ENCODE measurements at regions not wholly inside any gene's neighbourhood (a gene's known extent, or its start where the extent isn't known, plus 50 kb on each side); places are given as distances from the start of the nearest gene placed in this dataset.
"Not testable (repeated sequence)": the region's sequence is repeated elsewhere in the genome, so short reads cannot be mapped to it uniquely, and the experiment has no call there.

- Histone ChIP-seq H3K27ac (ENCODE audit: low read depth in 1 of 2, low read length in 1 of 2) (no peak overlapping the region), H3K4me3 (ENCODE audit: low read length in 2 of 2) (no peak overlapping the region), H3K36me3 (ENCODE audit: control insufficient read depth in 2 of 2, insufficient read depth in 2 of 2, low read length in 1 of 2) (no peaks in the 10 kb centered on the region), H3K4me1 (ENCODE audit: control insufficient read depth in 2 of 2, insufficient read depth in 2 of 2, low read length in 2 of 2) (no peaks in the 10 kb centered on the region), H3K27me3 (ENCODE audit: control insufficient read depth in 2 of 2, insufficient read depth in 1 of 2, low read length in 1 of 2) (no peaks in the 10 kb centered on the region), H3K9me3 (ENCODE audit: control insufficient read depth in 2 of 2, insufficient read depth in 1 of 2, low read length in 1 of 2) (peaks cover 0 to 8% of the 10 kb centered on the region in 2 donors)
- 96% methylated on average over 7 of the region's 7 CpGs for WGBS
- no peak for DNase-seq (ENCODE audit: low read depth in 6 of 9, low spot score in 9 of 9)
These were observed 850.4 kb upstream of the AADAT start for GRCh38 chr4:170940043-170940724.

- DNase-seq (ENCODE audit: low read depth in 6 of 9, low spot score in 9 of 9): no peak
- peaks cover 0 to 8% of the 10 kb centered on the region in 2 donors for H3K9me3 ChIP-seq (ENCODE audit: control insufficient read depth in 2 of 2, insufficient read depth in 1 of 2, low read length in 1 of 2)
- no peak overlapping the region for H3K27ac ChIP-seq (ENCODE audit: low read depth in 1 of 2, low read length in 1 of 2)
- 96% methylated on average over 1 of the region's 1 CpG for WGBS
- no peaks in the 10 kb centered on the region for H3K27me3 ChIP-seq (ENCODE audit: control insufficient read depth in 2 of 2, insufficient read depth in 1 of 2, low read length in 1 of 2)
- no peak overlapping the region for H3K4me3 ChIP-seq (ENCODE audit: low read length in 2 of 2)
- H3K36me3 ChIP-seq (ENCODE audit: control insufficient read depth in 2 of 2, insufficient read depth in 2 of 2, low read length in 1 of 2): no peaks in the 10 kb centered on the region
- H3K4me1 ChIP-seq (ENCODE audit: control insufficient read depth in 2 of 2, insufficient read depth in 2 of 2, low read length in 2 of 2): no peaks in the 10 kb centered on the region
These were observed 848.8 kb upstream of the AADAT start for GRCh38 chr4:170938588-170938987.

GRCh38 chr4:170931321-170931720 lies 841.6 kb upstream of the AADAT start:
- 92% methylated on average over 2 of the region's 2 CpGs for WGBS
- Histone ChIP-seq H3K4me1 (ENCODE audit: control insufficient read depth in 2 of 2, insufficient read depth in 2 of 2, low read length in 2 of 2) (no peaks in the 10 kb centered on the region), H3K9me3 (ENCODE audit: control insufficient read depth in 2 of 2, insufficient read depth in 1 of 2, low read length in 1 of 2) (no peaks in the 10 kb centered on the region), H3K27ac (ENCODE audit: low read depth in 1 of 2, low read length in 1 of 2) (no peak overlapping the region), H3K27me3 (ENCODE audit: control insufficient read depth in 2 of 2, insufficient read depth in 1 of 2, low read length in 1 of 2) (no peaks in the 10 kb centered on the region), H3K36me3 (ENCODE audit: control insufficient read depth in 2 of 2, insufficient read depth in 2 of 2, low read length in 1 of 2) (no peaks in the 10 kb centered on the region), H3K4me3 (ENCODE audit: low read length in 2 of 2) (no peak overlapping the region)
- DNase-seq (ENCODE audit: low read depth in 6 of 9, low spot score in 9 of 9): no peak

GRCh38 chr4:170888660-170889059 lies 798.9 kb upstream of the AADAT start:
- Histone ChIP-seq H3K36me3 (ENCODE audit: control insufficient read depth in 2 of 2, insufficient read depth in 2 of 2, low read length in 1 of 2) (no peaks in the 10 kb centered on the region), H3K4me1 (ENCODE audit: control insufficient read depth in 2 of 2, insufficient read depth in 2 of 2, low read length in 2 of 2) (no peaks in the 10 kb centered on the region), H3K9me3 (ENCODE audit: control insufficient read depth in 2 of 2, insufficient read depth in 1 of 2, low read length in 1 of 2) (no peaks in the 10 kb centered on the region), H3K27me3 (ENCODE audit: control insufficient read depth in 2 of 2, insufficient read depth in 1 of 2, low read length in 1 of 2) (no peaks in the 10 kb centered on the region), H3K4me3 (ENCODE audit: low read length in 2 of 2) (no peak overlapping the region), H3K27ac (ENCODE audit: low read depth in 1 of 2, low read length in 1 of 2) (no peak overlapping the region)
- no peak for DNase-seq (ENCODE audit: low read depth in 6 of 9, low spot score in 9 of 9)

- H3K27ac ChIP-seq (ENCODE audit: low read depth in 1 of 2, low read length in 1 of 2): no peak overlapping the region
- H3K27me3 ChIP-seq (ENCODE audit: control insufficient read depth in 2 of 2, insufficient read depth in 1 of 2, low read length in 1 of 2): no peaks in the 10 kb centered on the region
- no peak overlapping the region for H3K4me3 ChIP-seq (ENCODE audit: low read length in 2 of 2)
- no peak for DNase-seq (ENCODE audit: low read depth in 6 of 9, low spot score in 9 of 9)
- H3K9me3 ChIP-seq (ENCODE audit: control insufficient read depth in 2 of 2, insufficient read depth in 1 of 2, low read length in 1 of 2): no peaks in the 10 kb centered on the region
- no peaks in the 10 kb centered on the region for H3K4me1 ChIP-seq (ENCODE audit: control insufficient read depth in 2 of 2, insufficient read depth in 2 of 2, low read length in 2 of 2)
- 88% methylated on average over 3 of the region's 3 CpGs for WGBS
- no peaks in the 10 kb centered on the region for H3K36me3 ChIP-seq (ENCODE audit: control insufficient read depth in 2 of 2, insufficient read depth in 2 of 2, low read length in 1 of 2)
These were observed 797.6 kb upstream of the AADAT start for GRCh38 chr4:170887396-170887795.

GRCh38 chr4:170884969-170885570 lies 795.3 kb upstream of the AADAT start:
- no peak overlapping the region for H3K27ac ChIP-seq (ENCODE audit: low read depth in 1 of 2, low read length in 1 of 2)
- H3K27me3 ChIP-seq (ENCODE audit: control insufficient read depth in 2 of 2, insufficient read depth in 1 of 2, low read length in 1 of 2): no peaks in the 10 kb centered on the region
- no peaks in the 10 kb centered on the region for H3K4me1 ChIP-seq (ENCODE audit: control insufficient read depth in 2 of 2, insufficient read depth in 2 of 2, low read length in 2 of 2)
- no peaks in the 10 kb centered on the region for H3K36me3 ChIP-seq (ENCODE audit: control insufficient read depth in 2 of 2, insufficient read depth in 2 of 2, low read length in 1 of 2)
- no peak for DNase-seq (ENCODE audit: low read depth in 6 of 9, low spot score in 9 of 9)
- 94% methylated on average over 1 of the region's 1 CpG for WGBS
- no peak overlapping the region for H3K4me3 ChIP-seq (ENCODE audit: low read length in 2 of 2)
- H3K9me3 ChIP-seq (ENCODE audit: control insufficient read depth in 2 of 2, insufficient read depth in 1 of 2, low read length in 1 of 2): no peaks in the 10 kb centered on the region

- not testable (repeated sequence) for H3K27ac ChIP-seq (ENCODE audit: low read depth in 1 of 2, low read length in 1 of 2); DNase-seq (ENCODE audit: low read depth in 6 of 9, low spot score in 9 of 9); H3K4me1 ChIP-seq (ENCODE audit: control insufficient read depth in 2 of 2, insufficient read depth in 2 of 2, low read length in 2 of 2); H3K27me3 ChIP-seq (ENCODE audit: control insufficient read depth in 2 of 2, insufficient read depth in 1 of 2, low read length in 1 of 2); H3K36me3 ChIP-seq (ENCODE audit: control insufficient read depth in 2 of 2, insufficient read depth in 2 of 2, low read length in 1 of 2); H3K4me3 ChIP-seq (ENCODE audit: low read length in 2 of 2); H3K9me3 ChIP-seq (ENCODE audit: control insufficient read depth in 2 of 2, insufficient read depth in 1 of 2, low read length in 1 of 2)
These were observed 791.9 kb upstream of the AADAT start for GRCh38 chr4:170881646-170882045.

GRCh38 chr4:170875868-170876267 lies 786.1 kb upstream of the AADAT start:
- H3K9me3 ChIP-seq (ENCODE audit: control insufficient read depth in 2 of 2, insufficient read depth in 1 of 2, low read length in 1 of 2): no peaks in the 10 kb centered on the region
- no peaks in the 10 kb centered on the region for H3K4me1 ChIP-seq (ENCODE audit: control insufficient read depth in 2 of 2, insufficient read depth in 2 of 2, low read length in 2 of 2)
- WGBS: 97% methylated on average over 1 of the region's 1 CpG
- H3K36me3 ChIP-seq (ENCODE audit: control insufficient read depth in 2 of 2, insufficient read depth in 2 of 2, low read length in 1 of 2): no peaks in the 10 kb centered on the region
- no peak for DNase-seq (ENCODE audit: low read depth in 6 of 9, low spot score in 9 of 9)
- no peak overlapping the region for H3K27ac ChIP-seq (ENCODE audit: low read depth in 1 of 2, low read length in 1 of 2)
- no peak overlapping the region for H3K4me3 ChIP-seq (ENCODE audit: low read length in 2 of 2)
- no peaks in the 10 kb centered on the region for H3K27me3 ChIP-seq (ENCODE audit: control insufficient read depth in 2 of 2, insufficient read depth in 1 of 2, low read length in 1 of 2)

GRCh38 chr4:170872794-170873193 lies 783.0 kb upstream of the AADAT start:
- no peak for DNase-seq (ENCODE audit: low read depth in 6 of 9, low spot score in 9 of 9)
- Histone ChIP-seq H3K4me1 (ENCODE audit: control insufficient read depth in 2 of 2, insufficient read depth in 2 of 2, low read length in 2 of 2) (no peaks in the 10 kb centered on the region), H3K4me3 (ENCODE audit: low read length in 2 of 2) (no peak overlapping the region), H3K27me3 (ENCODE audit: control insufficient read depth in 2 of 2, insufficient read depth in 1 of 2, low read length in 1 of 2) (no peaks in the 10 kb centered on the region), H3K9me3 (ENCODE audit: control insufficient read depth in 2 of 2, insufficient read depth in 1 of 2, low read length in 1 of 2) (no peaks in the 10 kb centered on the region), H3K36me3 (ENCODE audit: control insufficient read depth in 2 of 2, insufficient read depth in 2 of 2, low read length in 1 of 2) (no peaks in the 10 kb centered on the region), H3K27ac (ENCODE audit: low read depth in 1 of 2, low read length in 1 of 2) (no peak overlapping the region)

Data from thymus (tissue), 11 donors.